HG02852 (cell line): ENCODE measurements at regions not wholly inside any gene's neighbourhood (a gene's known extent, or its start where the extent isn't known, plus 50 kb on each side); places are given as distances from the start of the nearest gene placed in this dataset.

ENCODE experiments used
- ATAC-seq: cut with Tn5 transposase; IDR thresholded peaks from one replicate; pipeline ENCODE4 v1.9.1; 2021; ENCODE audit warnings: mild to moderate bottlenecking, moderate library complexity; ENCODE audit not compliant: unreplicated experiment

- no peak for ATAC-seq
Measured at GRCh38 chr5:74272831-74273451, 367.6 kb downstream of the ENC1 start.

GRCh38 chr5:74272024-74272775 lies 368.3 kb downstream of the ENC1 start:
- no peak for ATAC-seq

- no peak for ATAC-seq
Measured at GRCh38 chr5:74268297-74268696, 372.2 kb downstream of the ENC1 start.

DNA sequence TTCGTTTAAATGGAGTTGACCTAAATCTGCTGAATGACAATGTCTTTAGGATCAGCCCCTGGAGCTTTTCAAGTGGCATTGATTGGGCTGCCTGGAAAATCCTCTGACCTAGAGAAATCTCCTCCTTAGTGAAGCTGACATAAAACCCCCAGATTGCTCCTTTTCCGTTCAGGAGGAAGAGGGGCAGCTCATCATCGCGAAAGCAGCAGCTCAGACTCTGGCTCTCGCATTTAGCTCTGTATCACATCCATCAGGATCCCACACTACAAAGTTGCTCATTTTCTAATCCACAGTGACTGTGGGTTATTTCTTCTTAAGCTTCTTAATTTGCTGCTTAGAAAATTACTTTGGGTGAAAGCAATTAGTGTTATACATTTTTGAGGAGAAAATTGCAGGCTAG lies 373.7 kb downstream of the ENC1 start:
- ATAC-seq = no peak

- no peak for ATAC-seq
Measured at GRCh38 chr5:74266132-74266531, 374.4 kb downstream of the ENC1 start.

DNA sequence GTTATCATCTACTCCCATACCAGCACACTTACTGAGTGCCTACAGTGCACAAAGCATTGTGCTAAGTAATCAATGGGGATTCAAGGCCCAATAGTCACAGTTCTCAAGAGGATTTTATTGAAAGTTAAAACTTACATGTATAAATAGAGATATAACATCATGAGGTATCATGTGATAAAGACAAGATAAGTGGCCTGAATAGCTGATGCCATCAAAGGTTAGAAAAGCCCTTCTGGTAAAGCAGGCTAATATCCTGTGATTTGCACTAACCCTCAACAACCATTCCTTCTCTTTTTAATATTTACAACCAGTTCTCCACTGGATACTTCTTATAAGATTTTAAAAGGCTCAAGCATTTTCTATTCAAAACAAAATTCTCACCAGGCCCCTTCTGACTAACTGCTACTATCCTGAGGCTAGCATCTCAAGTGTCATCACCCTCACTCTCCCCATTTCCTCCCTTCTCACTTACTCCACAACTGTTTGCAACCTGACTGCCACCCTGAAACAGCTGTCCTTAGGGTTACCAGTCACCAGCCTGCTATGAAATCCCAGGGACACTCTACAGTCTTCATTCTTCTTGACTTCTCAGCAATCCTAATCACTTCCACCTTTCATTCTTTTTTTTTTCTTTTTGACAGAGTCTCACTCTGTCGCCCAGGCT lies 377.9 kb downstream of the ENC1 start:
- ATAC-seq = no peak

DNA sequence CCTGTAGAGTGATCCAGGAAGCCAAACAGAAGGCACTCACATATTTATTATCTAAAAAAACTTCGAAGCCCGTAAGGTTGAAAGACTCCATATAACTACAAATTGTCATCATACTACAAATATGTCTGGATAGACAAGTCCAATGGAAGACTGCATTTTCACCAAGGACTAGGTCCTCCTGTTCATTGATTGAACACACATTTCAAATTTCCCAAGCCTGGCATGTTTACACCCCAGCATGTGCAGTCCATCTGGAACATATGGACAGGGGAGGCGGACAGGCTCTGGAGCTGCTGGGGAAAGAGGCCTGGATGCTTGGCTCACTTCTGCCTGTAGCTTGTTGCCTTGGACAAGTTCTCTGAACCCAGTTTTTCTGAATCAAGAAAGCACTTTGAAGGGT lies 378.7 kb downstream of the ENC1 start:
- no peak for ATAC-seq

- ATAC-seq = no peak
Measured at GRCh38 chr5:74261421-74261820, 379.1 kb downstream of the ENC1 start.

- no peak for ATAC-seq
Measured at GRCh38 chr5:74259572-74259971, 381.0 kb downstream of the ENC1 start.

- ATAC-seq = no peak
Measured at GRCh38 chr5:74258314-74258665, 382.2 kb downstream of the ENC1 start.

GRCh38 chr5:74257645-74258313 lies 382.7 kb downstream of the ENC1 start:
- ATAC-seq = peak; percentile 74

DNA sequence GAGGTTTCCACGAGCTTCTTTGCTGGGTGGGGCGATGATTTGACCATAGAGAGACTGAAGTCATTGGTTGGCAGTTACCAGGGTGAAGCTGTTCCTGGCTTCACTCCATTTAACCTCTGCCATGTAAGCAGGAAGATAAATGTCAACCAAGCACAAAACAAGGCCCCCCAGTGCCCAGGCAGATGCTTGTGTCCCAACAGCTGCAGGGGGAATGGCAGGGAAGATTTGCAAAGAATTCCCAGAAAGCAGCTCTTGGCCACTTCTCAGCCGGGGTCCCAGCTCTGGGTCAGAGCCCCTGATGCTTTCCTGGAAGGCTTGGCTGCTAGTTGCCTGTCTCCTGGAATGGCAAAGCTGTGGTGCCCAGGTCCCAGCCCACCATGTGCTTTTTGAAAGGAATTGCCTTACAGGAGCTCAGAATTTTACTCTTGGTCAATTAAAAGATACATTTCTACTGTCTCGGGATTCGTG lies 383.4 kb downstream of the ENC1 start:
- no peak for ATAC-seq

DNA sequence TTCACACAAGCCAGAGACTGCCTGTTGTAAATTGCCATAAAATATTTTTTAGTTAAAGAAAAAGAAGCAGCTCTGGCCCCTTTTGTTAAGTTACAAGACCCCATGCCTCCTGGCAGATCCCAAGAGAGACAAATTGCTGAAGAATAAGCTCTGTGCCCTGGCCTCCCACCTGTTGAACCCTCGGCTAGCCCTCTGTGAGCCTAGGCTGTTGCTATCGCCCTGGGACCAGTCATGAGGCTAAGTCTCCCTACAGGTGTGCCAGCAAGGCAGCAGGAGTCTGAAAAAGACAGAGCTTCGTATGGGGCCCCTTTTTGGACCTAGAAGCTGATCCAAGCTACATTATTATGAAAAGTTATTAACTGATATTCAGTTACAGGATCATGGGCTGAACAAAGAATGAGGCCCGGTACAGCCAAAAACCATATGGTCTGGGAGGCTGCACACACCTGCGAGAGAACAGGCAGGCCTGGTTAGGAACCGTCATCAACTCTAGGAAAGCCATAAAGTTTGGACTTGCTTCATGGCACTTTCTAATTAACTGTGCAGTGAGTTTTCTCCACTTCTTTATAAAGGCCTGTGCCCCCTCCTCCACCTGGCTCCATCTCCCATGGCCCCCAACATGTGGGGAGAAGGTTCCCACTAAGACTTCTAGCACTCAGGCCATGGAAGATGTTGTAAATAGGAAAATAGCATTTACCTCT lies 384.7 kb downstream of the ENC1 start:
- ATAC-seq = no peak

DNA sequence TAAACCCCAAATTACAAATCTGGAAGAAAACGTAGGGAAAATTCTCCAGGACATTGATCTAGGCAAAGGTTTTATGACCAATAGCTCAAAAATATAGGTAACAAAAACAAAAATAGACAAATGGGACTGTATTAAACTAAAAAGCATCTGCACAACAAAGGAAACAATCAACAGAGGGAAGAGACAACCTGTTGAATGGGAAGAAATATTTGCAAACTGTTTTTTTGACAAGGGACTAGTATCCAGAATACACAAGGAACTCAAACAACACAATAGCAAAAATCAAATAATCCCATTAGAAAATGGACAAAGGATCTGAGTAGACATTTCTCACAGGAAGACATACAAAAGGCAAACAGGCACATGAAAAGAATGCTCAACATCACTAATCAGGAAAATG lies 386.3 kb downstream of the ENC1 start:
- ATAC-seq = no peak

- ATAC-seq = no peak
Measured at GRCh38 chr5:74252044-74252443, 388.5 kb downstream of the ENC1 start.

- no peak for ATAC-seq
Measured at GRCh38 chr5:74251141-74252035, 389.1 kb downstream of the ENC1 start.

GRCh38 chr5:74250304-74251102 lies 390.0 kb downstream of the ENC1 start:
- no peak for ATAC-seq

GRCh38 chr5:74248576-74248975 lies 392.0 kb downstream of the ENC1 start:
- ATAC-seq = no peak

GRCh38 chr5:74244406-74244805 lies 396.1 kb downstream of the ENC1 start:
- no peak for ATAC-seq
